ENCODE measurements at regions not wholly inside any gene's neighbourhood (a gene's known extent, or its start where the extent isn't known, plus 50 kb on each side); places are given as distances from the start of the nearest gene placed in this dataset.

DNA sequence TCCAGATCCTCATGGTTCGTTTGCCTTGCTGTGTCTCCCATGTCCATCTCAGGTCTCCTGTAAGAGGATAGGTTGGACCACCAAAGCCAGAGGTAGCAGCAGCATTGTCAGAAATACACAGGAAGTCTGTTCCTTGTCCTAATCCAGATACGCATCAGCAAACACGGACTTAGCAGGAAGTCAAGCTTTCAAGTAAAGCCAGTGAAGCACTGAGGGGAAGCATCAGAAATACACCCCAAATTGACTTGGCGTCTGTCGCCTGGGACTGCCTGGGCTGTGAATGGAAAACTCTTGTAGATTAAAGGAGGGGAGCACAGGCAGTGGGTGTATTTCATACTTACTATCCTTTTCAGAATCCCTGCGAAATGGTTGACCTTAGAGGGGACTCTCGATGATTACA is 171.3 kb downstream of the PSAT1 start:
- TF ChIP-seq, protein P1, sequence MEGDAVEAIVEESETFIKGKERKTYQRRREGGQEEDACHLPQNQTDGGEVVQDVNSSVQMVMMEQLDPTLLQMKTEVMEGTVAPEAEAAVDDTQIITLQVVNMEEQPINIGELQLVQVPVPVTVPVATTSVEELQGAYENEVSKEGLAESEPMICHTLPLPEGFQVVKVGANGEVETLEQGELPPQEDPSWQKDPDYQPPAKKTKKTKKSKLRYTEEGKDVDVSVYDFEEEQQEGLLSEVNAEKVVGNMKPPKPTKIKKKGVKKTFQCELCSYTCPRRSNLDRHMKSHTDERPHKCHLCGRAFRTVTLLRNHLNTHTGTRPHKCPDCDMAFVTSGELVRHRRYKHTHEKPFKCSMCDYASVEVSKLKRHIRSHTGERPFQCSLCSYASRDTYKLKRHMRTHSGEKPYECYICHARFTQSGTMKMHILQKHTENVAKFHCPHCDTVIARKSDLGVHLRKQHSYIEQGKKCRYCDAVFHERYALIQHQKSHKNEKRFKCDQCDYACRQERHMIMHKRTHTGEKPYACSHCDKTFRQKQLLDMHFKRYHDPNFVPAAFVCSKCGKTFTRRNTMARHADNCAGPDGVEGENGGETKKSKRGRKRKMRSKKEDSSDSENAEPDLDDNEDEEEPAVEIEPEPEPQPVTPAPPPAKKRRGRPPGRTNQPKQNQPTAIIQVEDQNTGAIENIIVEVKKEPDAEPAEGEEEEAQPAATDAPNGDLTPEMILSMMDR (conservative IDR thresholded peaks at IDR 0.05 in 1 of 2, IDR thresholded peaks at IDR 0.05 in 1 of 2; ENCODE audit: extremely low read depth in 1 of 2, insufficient read depth in 1 of 2, low read depth in 1 of 2, low read length in 2 of 2) = no peak
- TF ChIP-seq EZH2 (IDR thresholded peaks at IDR 0.05; ENCODE audit: borderline replicate concordance, low read length) = no peak
